ENCODE measurements at regions not wholly inside any gene's neighbourhood (a gene's known extent, or its start where the extent isn't known, plus 50 kb on each side); places are given as distances from the start of the nearest gene placed in this dataset.

DNA sequence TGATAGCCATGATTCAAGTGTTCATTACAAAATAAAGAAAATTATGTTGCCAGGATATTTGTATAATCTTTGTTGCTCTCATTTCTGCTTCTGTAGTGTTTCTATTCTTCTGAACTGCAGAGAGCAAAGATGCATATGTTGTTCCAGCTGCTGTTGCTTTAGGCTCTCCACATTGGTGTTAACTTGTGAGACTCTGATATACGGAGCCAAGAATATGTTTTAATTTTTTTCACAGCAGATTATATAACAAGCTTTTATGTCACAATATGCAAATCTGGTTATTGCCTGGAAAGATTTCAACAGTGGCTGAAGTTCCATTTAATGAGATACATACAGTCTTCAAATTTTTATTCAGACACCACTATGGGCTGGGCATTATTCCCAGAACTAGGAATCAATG, 655.0 kb downstream of the GRXCR1 start:
- 61 to 71% (median 66%) methylated on average over 1 of the region's 1 CpG for whole genome bisulfite sequencing, 3 donors
- no peak overlapping the region for H3K4me3 ChIP-seq
- no peak for ATAC-seq

GRCh38 chr4:43550981-43551627, 658.6 kb downstream of the GRXCR1 start:
- Histone ChIP-seq H3K27me3 (ENCODE audit: insufficient read depth in 3 of 3, low read length in 2 of 3) (no peaks in the 10 kb centered on the region), H3K9me3 (no peaks in the 10 kb centered on the region), H3K4me3 (no peak overlapping the region), H3K4me1 (no peaks in the 10 kb centered on the region), H3K36me3 (ENCODE audit: insufficient read depth in 1 of 2, low read depth in 1 of 2) (no peaks in the 10 kb centered on the region), H3K27ac (no peak overlapping the region)
- DNase-seq (no peak), ATAC-seq (no peak)
- 85 to 87% (median 85%) methylated on average over 22 to 24 of the region's 24 CpGs for WGBS, 3 donors
- intact Hi-C loops (cut with DNase I): no loop called here
- TF ChIP-seq, protein P1, sequence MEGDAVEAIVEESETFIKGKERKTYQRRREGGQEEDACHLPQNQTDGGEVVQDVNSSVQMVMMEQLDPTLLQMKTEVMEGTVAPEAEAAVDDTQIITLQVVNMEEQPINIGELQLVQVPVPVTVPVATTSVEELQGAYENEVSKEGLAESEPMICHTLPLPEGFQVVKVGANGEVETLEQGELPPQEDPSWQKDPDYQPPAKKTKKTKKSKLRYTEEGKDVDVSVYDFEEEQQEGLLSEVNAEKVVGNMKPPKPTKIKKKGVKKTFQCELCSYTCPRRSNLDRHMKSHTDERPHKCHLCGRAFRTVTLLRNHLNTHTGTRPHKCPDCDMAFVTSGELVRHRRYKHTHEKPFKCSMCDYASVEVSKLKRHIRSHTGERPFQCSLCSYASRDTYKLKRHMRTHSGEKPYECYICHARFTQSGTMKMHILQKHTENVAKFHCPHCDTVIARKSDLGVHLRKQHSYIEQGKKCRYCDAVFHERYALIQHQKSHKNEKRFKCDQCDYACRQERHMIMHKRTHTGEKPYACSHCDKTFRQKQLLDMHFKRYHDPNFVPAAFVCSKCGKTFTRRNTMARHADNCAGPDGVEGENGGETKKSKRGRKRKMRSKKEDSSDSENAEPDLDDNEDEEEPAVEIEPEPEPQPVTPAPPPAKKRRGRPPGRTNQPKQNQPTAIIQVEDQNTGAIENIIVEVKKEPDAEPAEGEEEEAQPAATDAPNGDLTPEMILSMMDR (IDR thresholded peaks at IDR 0.05): no peak

More for the DNA sequence above, 655.0 kb downstream of the GRXCR1 start:
- Histone ChIP-seq H3K9me3 (no peaks in the 10 kb centered on the region), H3K36me3 (ENCODE audit: insufficient read depth in 1 of 2, low read depth in 1 of 2) (no peaks in the 10 kb centered on the region), H3K27ac (no peak overlapping the region), H3K4me1 (no peaks in the 10 kb centered on the region), H3K27me3 (ENCODE audit: insufficient read depth in 3 of 3, low read length in 2 of 3) (no peaks in the 10 kb centered on the region)
- DNase-seq: no peak
- TF ChIP-seq, protein P1 (IDR thresholded peaks at IDR 0.05): no peak
- intact Hi-C loops (cut with DNase I): no loop called here

- H3K4me3 ChIP-seq: no peak overlapping the region
- intact Hi-C loops (cut with DNase I): no loop called here
- WGBS, 3 donors: 87 to 91% (median 88%) methylated on average over 1 of the region's 1 CpG
- H3K27ac ChIP-seq: no peak overlapping the region
- no peaks in the 10 kb centered on the region for H3K9me3 ChIP-seq
- DNase-seq: no peak
- H3K27me3 ChIP-seq (ENCODE audit: insufficient read depth in 3 of 3, low read length in 2 of 3): no peaks in the 10 kb centered on the region
- TF ChIP-seq, protein P1 (IDR thresholded peaks at IDR 0.05): no peak
- H3K4me1 ChIP-seq: no peaks in the 10 kb centered on the region
- no peak for ATAC-seq
- H3K36me3 ChIP-seq (ENCODE audit: insufficient read depth in 1 of 2, low read depth in 1 of 2): no peaks in the 10 kb centered on the region
Observed at GRCh38 chr4:43556262-43556661, 663.7 kb downstream of the GRXCR1 start.

DNA sequence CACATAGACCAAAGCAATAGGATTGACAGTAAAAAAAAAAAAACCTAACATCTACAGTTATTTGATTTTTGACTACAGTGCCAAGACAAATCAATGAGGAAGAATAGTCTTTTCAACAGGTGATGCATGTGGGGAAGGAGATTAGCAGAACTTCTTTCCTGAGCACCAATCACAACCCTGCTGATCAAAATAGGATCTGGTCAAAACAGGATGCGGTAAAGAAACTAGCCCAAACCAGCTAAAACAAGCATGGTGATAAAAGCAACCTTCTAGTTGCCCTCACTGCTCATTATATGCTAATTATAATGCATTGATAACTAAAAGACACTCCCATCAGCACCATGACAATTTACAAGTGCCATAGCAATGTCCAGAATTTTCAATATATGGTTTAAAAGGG, 667.5 kb downstream of the GRXCR1 start:
- no peak for DNase-seq
- Histone ChIP-seq H3K27ac (no peak overlapping the region), H3K36me3 (ENCODE audit: insufficient read depth in 1 of 2, low read depth in 1 of 2) (no peaks in the 10 kb centered on the region), H3K4me1 (no peaks in the 10 kb centered on the region), H3K4me3 (no peak overlapping the region), H3K9me3 (no peaks in the 10 kb centered on the region), H3K27me3 (ENCODE audit: insufficient read depth in 3 of 3, low read length in 2 of 3) (no peaks in the 10 kb centered on the region)
- no peak for ATAC-seq
- TF ChIP-seq, protein P1 (IDR thresholded peaks at IDR 0.05): no peak
- WGBS, 3 donors: 81 to 96% (median 92%) methylated on average over 1 of the region's 1 CpG
- intact Hi-C loops (cut with DNase I): no loop called here

- Histone ChIP-seq H3K4me1 (no peaks in the 10 kb centered on the region), H3K27me3 (ENCODE audit: insufficient read depth in 3 of 3, low read length in 2 of 3) (no peaks in the 10 kb centered on the region), H3K36me3 (ENCODE audit: insufficient read depth in 1 of 2, low read depth in 1 of 2) (no peaks in the 10 kb centered on the region), H3K27ac (no peak overlapping the region), H3K9me3 (no peaks in the 10 kb centered on the region), H3K4me3 (no peak overlapping the region)
- DNase-seq (no peak), ATAC-seq (no peak)
- TF ChIP-seq, protein P1 (IDR thresholded peaks at IDR 0.05): no peak
- WGBS, 3 donors: 31 to 48% (median 43%) methylated on average over 1 of the region's 1 CpG
- intact Hi-C loops (cut with DNase I): no loop called here
Observed at GRCh38 chr4:43564107-43564506, 671.6 kb downstream of the GRXCR1 start.
